ENCODE measurements at regions not wholly inside any gene's neighbourhood (a gene's known extent, or its start where the extent isn't known, plus 50 kb on each side); places are given as distances from the start of the nearest gene placed in this dataset.

GRCh38 chr2:221641181-221641871, 69.2 kb upstream of the EPHA4 start:
- Mint-ChIP-seq H3K9me3 (peaks cover 5% of the 10 kb centered on the region), H3K36me3 (ENCODE audit: low read depth) (no peaks in the 10 kb centered on the region), H3K4me3 (no peak overlapping the region), H3K27me3 (peaks cover 4% of the 10 kb centered on the region), H3K4me1 (peaks cover 5% of the 10 kb centered on the region), H3K27ac (no peak overlapping the region)
- peak; percentile 83 for ATAC-seq (replicated peaks)

GRCh38 chr2:221640686-221641085, 68.6 kb upstream of the EPHA4 start:
- no peak for ATAC-seq (replicated peaks)
- peaks cover 4% of the 10 kb centered on the region for H3K27me3 Mint-ChIP-seq
- peaks cover 5% of the 10 kb centered on the region for H3K9me3 Mint-ChIP-seq
- no peaks in the 10 kb centered on the region for H3K36me3 Mint-ChIP-seq (ENCODE audit: low read depth)
- no peak overlapping the region for H3K4me3 Mint-ChIP-seq
- peaks cover 5% of the 10 kb centered on the region for H3K4me1 Mint-ChIP-seq
- H3K27ac Mint-ChIP-seq, result no peak overlapping the region

GRCh38 chr2:221637851-221638250, 65.7 kb upstream of the EPHA4 start:
- Mint-ChIP-seq H3K9me3 (peaks cover 5% of the 10 kb centered on the region), H3K27me3 (peaks cover 4% of the 10 kb centered on the region), H3K36me3 (ENCODE audit: low read depth) (no peaks in the 10 kb centered on the region), H3K27ac (no peak overlapping the region), H3K4me1 (peaks cover 5% of the 10 kb centered on the region), H3K4me3 (no peak overlapping the region)
- ATAC-seq (replicated peaks), result no peak

GRCh38 chr2:221635949-221636348, 63.8 kb upstream of the EPHA4 start:
- H3K4me1 Mint-ChIP-seq, result peaks cover under 1% of the 10 kb centered on the region
- no peak for ATAC-seq (replicated peaks)
- H3K36me3 Mint-ChIP-seq (ENCODE audit: low read depth), result no peaks in the 10 kb centered on the region
- H3K9me3 Mint-ChIP-seq, result no peaks in the 10 kb centered on the region
- no peak overlapping the region for H3K4me3 Mint-ChIP-seq
- no peak overlapping the region for H3K27ac Mint-ChIP-seq
- no peaks in the 10 kb centered on the region for H3K27me3 Mint-ChIP-seq

- Mint-ChIP-seq H3K36me3 (ENCODE audit: low read depth) (no peaks in the 10 kb centered on the region), H3K4me1 (no peaks in the 10 kb centered on the region), H3K27me3 (peaks cover 3% of the 10 kb centered on the region), H3K27ac (no peak overlapping the region), H3K4me3 (no peak overlapping the region), H3K9me3 (no peaks in the 10 kb centered on the region)
- no peak for ATAC-seq (replicated peaks)
Observed at GRCh38 chr2:221629468-221629867, 57.4 kb upstream of the EPHA4 start.

- ATAC-seq (replicated peaks), result no peak
- no peaks in the 10 kb centered on the region for H3K36me3 Mint-ChIP-seq (ENCODE audit: low read depth)
- no peaks in the 10 kb centered on the region for H3K4me1 Mint-ChIP-seq
- no peaks in the 10 kb centered on the region for H3K9me3 Mint-ChIP-seq
- peaks cover 7% of the 10 kb centered on the region for H3K27me3 Mint-ChIP-seq
- no peak overlapping the region for H3K27ac Mint-ChIP-seq
- H3K4me3 Mint-ChIP-seq, result no peak overlapping the region
Observed at GRCh38 chr2:221624475-221624874, 52.4 kb upstream of the EPHA4 start.
